ENCODE measurements at regions not wholly inside any gene's neighbourhood (a gene's known extent, or its start where the extent isn't known, plus 50 kb on each side); places are given as distances from the start of the nearest gene placed in this dataset.

GRCh38 chr2:53231908-53232307 lies 535.7 kb upstream of the CHAC2 start:
- no peak for DNase-seq (ENCODE audit: low read depth)
- no peak for TF ChIP-seq CTCF (IDR thresholded peaks at IDR 0.05; ENCODE audit: control insufficient read depth, extremely low read depth, insufficient read depth)
- no peak overlapping the region for H3K4me3 ChIP-seq (ENCODE audit: low read depth, low read length)

GRCh38 chr2:53230691-53231090 lies 536.9 kb upstream of the CHAC2 start:
- no peak overlapping the region for H3K4me3 ChIP-seq (ENCODE audit: low read depth, low read length)
- no peak for TF ChIP-seq CTCF (IDR thresholded peaks at IDR 0.05; ENCODE audit: control insufficient read depth, extremely low read depth, insufficient read depth)
- DNase-seq (ENCODE audit: low read depth): no peak

GRCh38 chr2:53227535-53227934 lies 540.1 kb upstream of the CHAC2 start:
- DNase-seq (ENCODE audit: low read depth): no peak
- no peak for TF ChIP-seq CTCF (IDR thresholded peaks at IDR 0.05; ENCODE audit: control insufficient read depth, extremely low read depth, insufficient read depth)
- no peak overlapping the region for H3K4me3 ChIP-seq (ENCODE audit: low read depth, low read length)

GRCh38 chr2:53220969-53221368 lies 546.6 kb upstream of the CHAC2 start:
- TF ChIP-seq CTCF (IDR thresholded peaks at IDR 0.05; ENCODE audit: control insufficient read depth, extremely low read depth, insufficient read depth): no peak
- H3K4me3 ChIP-seq (ENCODE audit: low read depth, low read length): no peak overlapping the region
- no peak for DNase-seq (ENCODE audit: low read depth)

- TF ChIP-seq CTCF (IDR thresholded peaks at IDR 0.05; ENCODE audit: control insufficient read depth, extremely low read depth, insufficient read depth): no peak
- DNase-seq (ENCODE audit: low read depth): no peak
- no peak overlapping the region for H3K4me3 ChIP-seq (ENCODE audit: low read depth, low read length)
Measured at GRCh38 chr2:53217250-53217649, 550.4 kb upstream of the CHAC2 start.

GRCh38 chr2:53216805-53217204 lies 550.8 kb upstream of the CHAC2 start:
- TF ChIP-seq CTCF (IDR thresholded peaks at IDR 0.05; ENCODE audit: control insufficient read depth, extremely low read depth, insufficient read depth): no peak
- no peak overlapping the region for H3K4me3 ChIP-seq (ENCODE audit: low read depth, low read length)
- no peak for DNase-seq (ENCODE audit: low read depth)

GRCh38 chr2:53212576-53212975 lies 555.0 kb upstream of the CHAC2 start:
- DNase-seq (ENCODE audit: low read depth): no peak
- H3K4me3 ChIP-seq (ENCODE audit: low read depth, low read length): no peak overlapping the region
- no peak for TF ChIP-seq CTCF (IDR thresholded peaks at IDR 0.05; ENCODE audit: control insufficient read depth, extremely low read depth, insufficient read depth)

Measured in LNCaP clone FGC (cell line).